ENCODE measurements at regions not wholly inside any gene's neighbourhood (a gene's known extent, or its start where the extent isn't known, plus 50 kb on each side); places are given as distances from the start of the nearest gene placed in this dataset.

DNA sequence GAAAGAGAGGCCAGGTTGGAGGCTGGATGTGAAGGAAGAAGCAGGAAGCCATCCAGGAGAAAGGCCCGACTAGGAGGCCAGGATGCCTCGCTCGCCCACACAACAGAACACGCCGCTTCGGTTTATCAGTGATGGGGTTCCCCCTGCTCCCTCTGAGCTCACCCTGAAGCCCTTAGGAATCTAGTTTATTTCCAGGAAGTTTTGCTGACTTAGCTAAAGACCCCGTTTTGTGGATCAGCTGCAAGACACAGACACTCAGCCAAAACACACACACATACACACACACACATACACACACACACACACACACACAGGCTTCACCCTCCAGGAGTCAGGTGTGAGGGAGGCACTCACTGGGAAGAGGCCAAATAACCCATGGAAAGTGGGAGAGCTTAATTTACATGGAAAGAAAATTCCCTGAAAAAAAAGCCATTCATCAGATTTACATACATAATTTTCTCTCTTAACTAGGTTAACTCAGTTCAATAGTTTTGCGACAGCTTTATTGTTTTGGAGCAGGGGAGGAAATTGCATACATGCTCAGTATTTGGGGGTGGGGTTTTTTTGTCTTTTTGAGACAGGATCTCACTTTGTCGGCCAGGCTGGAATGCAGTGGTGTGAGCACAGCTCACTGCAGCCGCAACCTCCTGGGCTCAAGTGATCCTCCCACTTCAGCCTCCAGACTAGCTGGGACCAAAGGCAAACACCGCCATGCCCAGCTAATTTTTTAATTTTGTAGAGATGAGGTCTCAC, 92.7 kb upstream of the HAND1 start:
- H3K4me3 ChIP-seq (ENCODE audit: low read depth in 1 of 3, low read length in 3 of 3) = no peak overlapping the region
- 85% methylated on average over 11 of the region's 11 CpGs for WGBS

More for the DNA sequence above, 92.7 kb upstream of the HAND1 start:
- Histone ChIP-seq H3K27ac (ENCODE audit: low read depth in 1 of 2, low read length in 2 of 2) (no peak overlapping the region), H3K4me1 (ENCODE audit: control insufficient read depth in 4 of 4, insufficient read depth in 4 of 4, low read length in 3 of 4) (no peaks in the 10 kb centered on the region), H3K36me3 (ENCODE audit: control insufficient read depth in 4 of 4, insufficient read depth in 3 of 4, low read depth in 1 of 4, low read length in 3 of 4) (no peaks in the 10 kb centered on the region), H3K9ac (ENCODE audit: low read depth in 1 of 2, low read length in 2 of 2) (no peak overlapping the region), H3K9me3 (ENCODE audit: control insufficient read depth in 4 of 4, low read length in 3 of 4) (no peaks in the 10 kb centered on the region), H3K27me3 (ENCODE audit: control insufficient read depth in 4 of 4, insufficient read depth in 4 of 4, low read length in 3 of 4) (peaks cover 0 to under 1% (median 0%) of the 10 kb centered on the region in 4 donors)
- no peak for DNase-seq (ENCODE audit: low spot score)
- no peak for TF ChIP-seq NR2F2 (IDR thresholded peaks at IDR 0.05)
- TF ChIP-seq, protein P1, sequence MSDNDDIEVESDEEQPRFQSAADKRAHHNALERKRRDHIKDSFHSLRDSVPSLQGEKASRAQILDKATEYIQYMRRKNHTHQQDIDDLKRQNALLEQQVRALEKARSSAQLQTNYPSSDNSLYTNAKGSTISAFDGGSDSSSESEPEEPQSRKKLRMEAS (IDR thresholded peaks at IDR 0.05) = no peak
- no peak for TF ChIP-seq HNF4A (conservative IDR thresholded peaks at IDR 0.05)
- TF ChIP-seq FOXA1 (IDR thresholded peaks at IDR 0.05) = no peak
- no peak for TF ChIP-seq HNF4G (IDR thresholded peaks at IDR 0.05)
- no peak for TF ChIP-seq FOXA2 (IDR thresholded peaks at IDR 0.05)
- no peak for TF ChIP-seq RAD21 (IDR thresholded peaks at IDR 0.05)
- no peak for TF ChIP-seq REST (IDR thresholded peaks at IDR 0.05)
- TF ChIP-seq TAF1 (conservative IDR thresholded peaks at IDR 0.05) = no peak
- no peak for TF ChIP-seq EGR1 (IDR thresholded peaks at IDR 0.05; ENCODE audit: low read depth in 2 of 2)
- no peak for TF ChIP-seq SP1 (IDR thresholded peaks at IDR 0.05)
- no peak for TF ChIP-seq CTCF (IDR thresholded peaks at IDR 0.05; ENCODE audit: low read depth, low read length, missing input control)
- no peak for TF ChIP-seq JUND (IDR thresholded peaks at IDR 0.05)
- no peak for TF ChIP-seq GABPA (IDR thresholded peaks at IDR 0.05 in 1 of 2, conservative IDR thresholded peaks at IDR 0.05 in 1 of 2)
- TF ChIP-seq ATF3 (IDR thresholded peaks at IDR 0.05) = no peak
- no peak for TF ChIP-seq ZBTB33 (IDR thresholded peaks at IDR 0.05)
- no peak for TF ChIP-seq RXRA (IDR thresholded peaks at IDR 0.05)
- TF ChIP-seq YY1 (IDR thresholded peaks at IDR 0.05) = no peak

Measured in liver (tissue), 8 donors.